IMR-90 (cell line): ENCODE measurements at regions not wholly inside any gene's neighbourhood (a gene's known extent, or its start where the extent isn't known, plus 50 kb on each side); places are given as distances from the start of the nearest gene placed in this dataset.

Source experiments
- ATAC-seq: fragments of 200-7000 bp; cut with Tn5 transposase; 2 replicates; pipeline ENCODE4 v1.9.1; 2020; ENCODE audit warnings: low read depth, mild to moderate bottlenecking, moderate library complexity
- BruUV-seq: library from RNA; stranded (reverse); fragments of 400-500 nt; replicated peaks from 2 replicates; lab custom pipeline; 2021; lab: Mats Ljungman, UMichigan
- CTCF ChIA-PET: fragments of 300-600 bp; formaldehyde crosslinking; extraction: SDS; loops from one replicate; lab custom pipeline; 2021; ENCODE audit warnings: antibody characterized with exemption; lab: Yijun Ruan, JAX
- POLR2A ChIA-PET: fragments of 300-600 bp; sonication (Branson Sonifier 250); formaldehyde crosslinking; loops from one replicate; lab custom pipeline; 2022; ENCODE audit warnings: antibody characterized with exemption; ENCODE audit not compliant: unreplicated experiment; lab: Charles Lee
- DNase-seq: peaks from one replicate; pipeline ENCODE4 v3.0.0; 2013
- H2AFZ ChIP-seq: replicated peaks from 2 replicates; pipeline ENCODE3; 2013; ENCODE audit warnings: low read length, mild to moderate bottlenecking; ENCODE audit not compliant: poor library complexity
- H2AK5ac ChIP-seq: 2 replicates; pipeline ENCODE4 v1.6.1; 2013; ENCODE audit warnings: low read depth, low read length, inconsistent platforms
- H2AK9ac ChIP-seq: replicated peaks from 2 replicates; pipeline ENCODE3; 2013; ENCODE audit warnings: mild to moderate bottlenecking, low read depth, low read length, moderate library complexity; ENCODE audit not compliant: poor library complexity
- H2BK120ac ChIP-seq: 2 replicates; pipeline ENCODE4 v1.6.1; 2013; ENCODE audit warnings: low read depth, low read length, inconsistent platforms
- H2BK15ac ChIP-seq: 3 replicates; pipeline ENCODE4 v1.6.1; 2013; ENCODE audit warnings: low read depth, low read length, inconsistent platforms
- H2BK20ac ChIP-seq: 2 replicates; pipeline ENCODE4 v1.6.1; 2013; ENCODE audit warnings: low read depth, mild to moderate bottlenecking, inconsistent platforms, low read length, moderate library complexity
- H2BK5ac ChIP-seq: 2 replicates; pipeline ENCODE4 v1.6.1; 2013; ENCODE audit warnings: mild to moderate bottlenecking, low read depth, low read length, inconsistent platforms; ENCODE audit not compliant: poor library complexity, severe bottlenecking
- H3K14ac ChIP-seq: replicated peaks from 2 replicates; pipeline ENCODE4 v1.6.1; 2013; ENCODE audit warnings: low read depth, low read length, inconsistent platforms
- H3K18ac ChIP-seq: 2 replicates; pipeline ENCODE4 v1.6.1; 2013; ENCODE audit warnings: low read depth, low read length, control low read depth
- H3K23ac ChIP-seq: 2 replicates; pipeline ENCODE4 v1.6.1; 2013; ENCODE audit warnings: low read depth, low read length, inconsistent platforms
- H3K27ac ChIP-seq: 2 replicates; pipeline ENCODE4 v1.5.1; 2013; ENCODE audit warnings: mild to moderate bottlenecking, control low read depth, low read length; ENCODE audit not compliant: insufficient read depth
- H3K27me3 ChIP-seq: 2 replicates; pipeline ENCODE4 v1.6.1; 2013; ENCODE audit warnings: low read length; ENCODE audit not compliant: control insufficient read depth, insufficient read depth
- H3K36me3 ChIP-seq: 2 replicates; pipeline ENCODE4 v1.6.1; 2013; ENCODE audit warnings: low read length, mixed read lengths; ENCODE audit not compliant: control insufficient read depth, insufficient read depth
- H3K4ac ChIP-seq: 2 replicates; pipeline ENCODE4 v1.6.1; 2013; ENCODE audit warnings: low read depth, low read length, inconsistent platforms
- H3K4me1 ChIP-seq: 2 replicates; pipeline ENCODE4 v1.6.1; 2013; ENCODE audit warnings: low read length, mixed read lengths; ENCODE audit not compliant: control insufficient read depth, insufficient read depth
- H3K4me2 ChIP-seq: 2 replicates; pipeline ENCODE4 v1.6.1; 2013; ENCODE audit warnings: low read depth, mild to moderate bottlenecking, control low read depth, low read length, moderate library complexity
- H3K4me3 ChIP-seq: 2 replicates; pipeline ENCODE4 v1.5.1; 2013; ENCODE audit warnings: low read depth, mild to moderate bottlenecking, control low read depth, low read length, moderate library complexity; ENCODE audit not compliant: insufficient read depth
- H3K56ac ChIP-seq: 2 replicates; pipeline ENCODE4 v1.6.1; 2013; ENCODE audit warnings: low read length, inconsistent platforms; ENCODE audit not compliant: insufficient read depth; ENCODE audit errors: extremely low read depth
- H3K79me1 ChIP-seq, 2 experiments: 2 replicates each; pipeline ENCODE4 v1.6.1; 2013; ENCODE audit warnings: low read length in 2 of 2, inconsistent platforms in 1 of 2, low read depth in 1 of 2
- H3K9ac ChIP-seq: 2 replicates; pipeline ENCODE4 v1.6.1; 2013; ENCODE audit warnings: low read depth, low read length, control low read depth
- H3K9me1 ChIP-seq: 2 replicates; pipeline ENCODE4 v1.6.1; 2013; ENCODE audit warnings: low read length, inconsistent platforms; ENCODE audit not compliant: insufficient read depth
- H3K9me3 ChIP-seq: 2 replicates; pipeline ENCODE4 v1.6.1; 2013; ENCODE audit warnings: low read length; ENCODE audit not compliant: control insufficient read depth, insufficient read depth
- H4K20me1 ChIP-seq: 2 replicates; pipeline ENCODE4 v1.6.1; 2013; ENCODE audit warnings: low read length, inconsistent platforms; ENCODE audit not compliant: insufficient read depth
- H4K5ac ChIP-seq: 2 replicates; pipeline ENCODE4 v1.6.1; 2013; ENCODE audit warnings: mild to moderate bottlenecking, low read depth, low read length, control low read depth
- H4K8ac ChIP-seq, 2 experiments: 2 replicates each; pipeline ENCODE4 v1.6.1; 2013; ENCODE audit warnings: low read depth in 2 of 2, low read length in 2 of 2, control low read depth in 1 of 2, inconsistent platforms in 1 of 2
- H4K91ac ChIP-seq: 2 replicates; pipeline ENCODE4 v1.6.1; 2013; ENCODE audit warnings: low read depth, low read length, inconsistent platforms; ENCODE audit not compliant: insufficient read depth
- ELK1 ChIP-seq: fragments of 150-350 bp; IDR thresholded peaks from 2 replicates; pipeline ENCODE4 v1.6.1; 2016; ENCODE audit warnings: low read depth, mild to moderate bottlenecking, low read length, moderate library complexity, borderline replicate concordance
- FOS ChIP-seq: fragments of 150-350 bp; IDR thresholded peaks from 2 replicates; pipeline ENCODE4 v1.6.1; 2016; ENCODE audit warnings: low read depth, low read length
- MAFK ChIP-seq: IDR thresholded peaks from 2 replicates; pipeline ENCODE4 v1.6.1; 2012; ENCODE audit warnings: low read depth, low read length, improper control_type of control experiment
- MAZ ChIP-seq: IDR thresholded peaks from 2 replicates; pipeline ENCODE4 v1.6.1; 2012; ENCODE audit warnings: low read depth, mild to moderate bottlenecking, low read length, improper control_type of control experiment, moderate library complexity, borderline replicate concordance
- MXI1 ChIP-seq: IDR thresholded peaks from 2 replicates; pipeline ENCODE4 v1.6.1; 2012; ENCODE audit warnings: low read depth, mild to moderate bottlenecking, low read length, moderate library complexity, borderline replicate concordance
- POLR2A ChIP-seq: IDR thresholded peaks from 2 replicates; pipeline ENCODE4 v1.6.1; 2012; ENCODE audit warnings: mild to moderate bottlenecking, low read depth, low read length
- RAD21 ChIP-seq: IDR thresholded peaks from 2 replicates; pipeline ENCODE4 v1.6.1; 2012; ENCODE audit warnings: low read length, improper control_type of control experiment
- RCOR1 ChIP-seq: IDR thresholded peaks from 2 replicates; pipeline ENCODE4 v1.6.1; 2012; ENCODE audit warnings: mild to moderate bottlenecking, low read length, improper control_type of control experiment; ENCODE audit not compliant: insufficient replicate concordance
- WGBS, 2 experiments: methylation state at CpG; one replicate each; pipeline versions ENCODE4 v1.1.5 to v1.1.7; 2013; ENCODE audit warnings: missing lambda C conversion rate in 2 of 2; ENCODE audit not compliant: insufficient read length in 1 of 2; ENCODE audit errors: extremely low coverage in 2 of 2; 5-methylcytosine and 5-hydroxymethylcytosine counted together
- dilution Hi-C: fragments of 300-500 bp; cut with HindIII; formaldehyde crosslinking; loops from one replicate; pipeline ENCODE4 v1.14.3; 2018; ENCODE audit warnings: low sequenced_read_pairs; ENCODE audit not compliant: unreplicated experiment
- in situ Hi-C: fragments of 300-500 bp; cut with MboI; formaldehyde crosslinking; loops from 3 replicates; pipeline ENCODE4 v1.14.3; 2019; ENCODE audit warnings: low sequenced_read_pairs, inconsistent platforms, mixed read lengths
- intact Hi-C: fragments of 100-400 bp; cut with micrococcal nuclease; formaldehyde crosslinking; loops from 2 replicates; pipeline ENCODE4 v1.10.0; 2022

- WGBS, 2 experiments = no CpG with 5 or more reads among the region's 4 CpGs
- H3K14ac ChIP-seq = no peak overlapping the region
- no peak overlapping the region for H2AK9ac ChIP-seq
- H3K27me3 ChIP-seq = no peaks in the 10 kb centered on the region
- no peak for DNase-seq
- H3K4ac ChIP-seq = no peak overlapping the region
- no peak overlapping the region for H2AK5ac ChIP-seq
- H2BK120ac ChIP-seq = no peak overlapping the region
- ChIA-PET CTCF (no interaction called here), POLR2A (no interaction called here)
- intact Hi-C loops (no loop called here), dilution Hi-C loops (no loop called here), in situ Hi-C loops (no loop called here)
- no peak overlapping the region for H2BK20ac ChIP-seq
- no peak overlapping the region for H3K18ac ChIP-seq
- H3K4me2 ChIP-seq = no peak overlapping the region
- no peaks in the 10 kb centered on the region for H4K20me1 ChIP-seq
- no peak for ATAC-seq
- H3K56ac ChIP-seq = no peak overlapping the region
- no peaks in the 10 kb centered on the region for H3K36me3 ChIP-seq
- no peak for TF ChIP-seq ELK1
- TF ChIP-seq RAD21 = no peak
- no peak for TF ChIP-seq MAFK
- no peak for TF ChIP-seq MAZ
- no peak for TF ChIP-seq MXI1
- no peak for TF ChIP-seq POLR2A
- no peak for TF ChIP-seq FOS
- no peak for TF ChIP-seq RCOR1
- H2BK15ac ChIP-seq = no peak overlapping the region
- H3K79me1 ChIP-seq = no peaks in the 10 kb centered on the region
- peaks cover 22% of the 10 kb centered on the region for H3K9me3 ChIP-seq
- no peak overlapping the region for H3K27ac ChIP-seq
- BruUV-seq = no TSS peak
- H2BK5ac ChIP-seq = no peak overlapping the region
- H4K8ac ChIP-seq = no peak overlapping the region
- no peaks in the 10 kb centered on the region for H3K4me1 ChIP-seq
- no peak overlapping the region for H3K9ac ChIP-seq
- H4K91ac ChIP-seq = no peak overlapping the region
- H3K4me3 ChIP-seq = no peak overlapping the region
- no peaks in the 10 kb centered on the region for H3K9me1 ChIP-seq
- H2AFZ ChIP-seq = no peak overlapping the region
- no peak overlapping the region for H4K5ac ChIP-seq
- no peak overlapping the region for H3K23ac ChIP-seq
Measured at GRCh38 chr19:57025491-57025890, 94.3 kb upstream of the USP29 start.
